ENCODE measurements at regions not wholly inside any gene's neighbourhood (a gene's known extent, or its start where the extent isn't known, plus 50 kb on each side); places are given as distances from the start of the nearest gene placed in this dataset.
"Not testable (repeated sequence)": the region's sequence is repeated elsewhere in the genome, so short reads cannot be mapped to it uniquely, and the experiment has no call there.

GRCh38 chr5:135262364-135262763, 136.7 kb downstream of the MACROH2A1 start:
- in situ Hi-C loops (cut with MboI; ENCODE audit: low sequenced_read_pairs in 4 of 4): no loop called here
- TF ChIP-seq POLR2A (IDR thresholded peaks at IDR 0.05) (no peak), CTCF (IDR thresholded peaks at IDR 0.05 in 4 of 5, conservative IDR thresholded peaks at IDR 0.05 in 1 of 5) (no peak)
- Histone ChIP-seq H3K27ac (no peak overlapping the region), H3K4me1 (peaks cover 0 to 3% of the 10 kb centered on the region in 2 donors), H3K27me3 (no peaks in the 10 kb centered on the region), H3K4me3 (no peak overlapping the region), H3K36me3 (no peaks in the 10 kb centered on the region), H3K9me3 (no peaks in the 10 kb centered on the region)
- intact Hi-C loops (cut with DNase I; ENCODE audit: low total_unique reads): loop anchor here (10.0 kb wide), 1 partner anchor 208 kb away; no protein-coding TSS in a partner anchor
- ATAC-seq (no peak), DNase-seq (no peak)

- in situ Hi-C loops (cut with MboI; ENCODE audit: low sequenced_read_pairs in 4 of 4); H3K4me1 ChIP-seq; H3K9me3 ChIP-seq; H3K36me3 ChIP-seq; H3K27me3 ChIP-seq; H3K27ac ChIP-seq; H3K4me3 ChIP-seq; ATAC-seq; DNase-seq: not testable (repeated sequence)
- intact Hi-C loops (cut with DNase I; ENCODE audit: low total_unique reads): loop anchor here (10.0 kb wide), 1 partner anchor 205 kb away; no protein-coding TSS in a partner anchor
Observed at GRCh38 chr5:135260108-135260507, 138.9 kb downstream of the MACROH2A1 start.

GRCh38 chr5:135255461-135256178, 143.4 kb downstream of the MACROH2A1 start:
- in situ Hi-C loops (cut with MboI; ENCODE audit: low sequenced_read_pairs in 4 of 4) (no loop called here), intact Hi-C loops (cut with DNase I; ENCODE audit: low total_unique reads) (no loop called here)
- Histone ChIP-seq H3K9me3 (no peaks in the 10 kb centered on the region), H3K4me1 (peaks cover 18 to 22% of the 10 kb centered on the region in 2 donors), H3K27me3 (no peaks in the 10 kb centered on the region), H3K4me3 (no peak overlapping the region), H3K36me3 (no peaks in the 10 kb centered on the region), H3K27ac (no peak overlapping the region)
- DNase-seq (no peak), ATAC-seq (no peak)
- TF ChIP-seq CTCF (IDR thresholded peaks at IDR 0.05 in 4 of 5, conservative IDR thresholded peaks at IDR 0.05 in 1 of 5) (no peak), POLR2A (IDR thresholded peaks at IDR 0.05) (no peak)

- in situ Hi-C loops (cut with MboI; ENCODE audit: low sequenced_read_pairs in 4 of 4): no loop called here
Observed at GRCh38 chr5:135254183-135254582, 144.8 kb downstream of the MACROH2A1 start.

More at GRCh38 chr5:135254183-135254582, 144.8 kb downstream of the MACROH2A1 start:
- H3K27ac ChIP-seq: no peak overlapping the region
- H3K27me3 ChIP-seq: no peaks in the 10 kb centered on the region
- intact Hi-C loops (cut with DNase I; ENCODE audit: low total_unique reads): no loop called here
- H3K9me3 ChIP-seq: no peaks in the 10 kb centered on the region
- no peak for TF ChIP-seq POLR2A (IDR thresholded peaks at IDR 0.05)
- no peak for TF ChIP-seq CTCF (IDR thresholded peaks at IDR 0.05 in 4 of 5, conservative IDR thresholded peaks at IDR 0.05 in 1 of 5)
- H3K4me3 ChIP-seq: no peak overlapping the region
- ATAC-seq (no peak), DNase-seq (no peak)
- H3K4me1 ChIP-seq: peaks cover 18 to 23% of the 10 kb centered on the region in 2 donors
- H3K36me3 ChIP-seq: no peaks in the 10 kb centered on the region
